Common myeloid progenitor, CD34-positive (primary cell): ENCODE measurements at regions not wholly inside any gene's neighbourhood (a gene's known extent, or its start where the extent isn't known, plus 50 kb on each side); places are given as distances from the start of the nearest gene placed in this dataset.
"Not testable (repeated sequence)": the region's sequence is repeated elsewhere in the genome, so short reads cannot be mapped to it uniquely, and the experiment has no call there.

Source experiments
- CTCF ChIA-PET: fragments of 350-600 bp; sonication (Branson Sonifier 250); formaldehyde crosslinking; loops from one replicate; lab custom pipeline; 2021; ENCODE audit warnings: antibody characterized with exemption; lab: Charles Lee
- POLR2A ChIA-PET: fragments of 350-600 bp; sonication (Branson Sonifier 250); formaldehyde crosslinking; loops from one replicate; lab custom pipeline; 2021; ENCODE audit warnings: antibody characterized with exemption; lab: Charles Lee
- DNase-seq, 3 donors: peaks; one replicate each; pipeline versions ENCODE4 v3.0.0 to v3.0.0-alpha.2; 2013
- H3K27ac ChIP-seq, 2 experiments: 1 replicate in 1 of 2; 2 replicates in 1 of 2; pipeline ENCODE4 v1.7.0; 2013; ENCODE audit warnings: inconsistent platforms in 2 of 2, low read length in 2 of 2, mild to moderate bottlenecking in 2 of 2, low read depth in 1 of 2, moderate library complexity in 1 of 2; ENCODE audit not compliant: severe bottlenecking in 2 of 2, insufficient read depth in 1 of 2, poor library complexity in 1 of 2
- H3K27me3 ChIP-seq, 5 experiments: replicated peaks in 2 of 5; 1 replicate in 3 of 5; 2 replicates in 2 of 5; pipeline versions ENCODE4 v1.6.1 to v1.7.0; 2013; ENCODE audit warnings: low read length in 4 of 5, mild to moderate bottlenecking in 2 of 5, moderate library complexity in 2 of 5, inconsistent platforms in 1 of 5; ENCODE audit not compliant: insufficient read depth in 5 of 5, control insufficient read depth in 4 of 5
- H3K36me3 ChIP-seq, 4 experiments: 1 replicate in 2 of 4; 2 replicates in 2 of 4; pipeline versions ENCODE4 v1.6.1 to v1.7.0; 2013; ENCODE audit warnings: low read length in 3 of 4, control low read depth in 1 of 4, mild to moderate bottlenecking in 1 of 4; ENCODE audit not compliant: control insufficient read depth in 4 of 4, insufficient read depth in 4 of 4
- H3K4me1 ChIP-seq, 4 experiments: 1 replicate in 3 of 4; 2 replicates in 1 of 4; pipeline versions ENCODE4 v1.6.1 to v1.7.1; 2013; ENCODE audit warnings: low read length in 3 of 4, mild to moderate bottlenecking in 3 of 4, control low read depth in 1 of 4, inconsistent platforms in 1 of 4, moderate library complexity in 1 of 4; ENCODE audit not compliant: control insufficient read depth in 4 of 4, insufficient read depth in 4 of 4; ENCODE audit errors: control extremely low read depth in 1 of 4
- H3K4me3 ChIP-seq, 7 experiments: 1 replicate in 4 of 7; 2 replicates in 3 of 7; pipeline versions ENCODE4 v1.5.1 to v1.7.0; 2013; ENCODE audit warnings: mild to moderate bottlenecking in 7 of 7, low read length in 6 of 7, moderate library complexity in 6 of 7, inconsistent platforms in 2 of 7, low read depth in 2 of 7, control low read depth in 1 of 7; ENCODE audit not compliant: insufficient read depth in 4 of 7, control insufficient read depth in 1 of 7; ENCODE audit errors: extremely low read depth in 1 of 7
- H3K9me3 ChIP-seq, 5 experiments: 1 replicate in 4 of 5; 2 replicates in 1 of 5; pipeline versions ENCODE4 v1.6.1 to v1.7.1; 2013; ENCODE audit warnings: low read length in 4 of 5, mild to moderate bottlenecking in 2 of 5, inconsistent platforms in 1 of 5, low read depth in 1 of 5, moderate library complexity in 1 of 5; ENCODE audit not compliant: control insufficient read depth in 4 of 5, insufficient read depth in 2 of 5; ENCODE audit errors: control extremely low read depth in 1 of 5
- WGBS: methylation state at CpG from one replicate; pipeline ENCODE4 v1.1.5; 2013; ENCODE audit not compliant: insufficient coverage; 5-methylcytosine and 5-hydroxymethylcytosine counted together

DNA sequence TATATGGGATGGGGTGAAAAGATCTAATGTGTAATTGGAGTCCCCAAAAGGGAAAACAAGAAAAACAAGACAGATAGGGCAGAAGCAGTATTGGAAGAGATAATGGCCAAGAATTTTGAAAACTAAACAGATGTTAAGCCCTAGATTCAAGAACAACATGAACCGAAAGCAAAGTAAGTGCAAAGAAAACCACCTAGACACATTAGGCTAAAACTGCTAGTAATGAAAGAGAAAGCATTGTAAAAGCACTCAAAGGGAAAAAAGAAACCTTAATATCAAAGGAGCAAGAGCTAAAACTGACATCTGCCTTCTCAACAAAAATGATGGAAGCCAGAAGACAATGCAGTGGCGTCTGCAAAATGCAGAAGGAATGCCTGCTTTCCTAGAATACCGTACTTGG is 91.0 kb downstream of the CDRT15L2 start:
- CTCF ChIA-PET, H3K4me1 ChIP-seq, H3K9me3 ChIP-seq, POLR2A ChIA-PET, H3K36me3 ChIP-seq, DNase-seq, H3K27ac ChIP-seq, H3K4me3 ChIP-seq, H3K27me3 ChIP-seq: not testable (repeated sequence)
- no CpG with 5 or more reads among the region's 3 CpGs for WGBS

DNA sequence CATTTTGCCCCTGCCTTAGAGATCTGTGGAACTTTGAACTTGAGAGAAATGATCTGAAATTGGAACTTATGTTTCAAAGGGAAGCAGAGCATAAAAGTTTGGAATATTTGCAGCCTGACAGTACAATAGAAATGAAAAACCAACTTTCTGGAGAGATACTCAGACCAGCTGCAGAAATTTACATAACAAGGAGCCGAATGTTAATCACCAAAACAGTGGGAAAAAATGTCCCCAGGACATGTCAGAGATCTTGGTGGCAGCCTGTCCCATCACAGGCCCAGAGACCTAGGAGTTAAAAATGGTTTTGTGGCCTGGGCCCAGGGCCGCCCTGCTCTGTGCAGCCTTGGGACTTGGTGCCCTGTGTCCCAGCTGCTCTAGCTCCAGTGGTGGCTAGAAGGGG is 94.8 kb downstream of the CDRT15L2 start:
- H3K4me1 ChIP-seq, POLR2A ChIA-PET, H3K27ac ChIP-seq, H3K9me3 ChIP-seq, H3K27me3 ChIP-seq, H3K36me3 ChIP-seq, DNase-seq, CTCF ChIA-PET, H3K4me3 ChIP-seq: not testable (repeated sequence)
- WGBS = no CpG with 5 or more reads among the region's 2 CpGs

DNA sequence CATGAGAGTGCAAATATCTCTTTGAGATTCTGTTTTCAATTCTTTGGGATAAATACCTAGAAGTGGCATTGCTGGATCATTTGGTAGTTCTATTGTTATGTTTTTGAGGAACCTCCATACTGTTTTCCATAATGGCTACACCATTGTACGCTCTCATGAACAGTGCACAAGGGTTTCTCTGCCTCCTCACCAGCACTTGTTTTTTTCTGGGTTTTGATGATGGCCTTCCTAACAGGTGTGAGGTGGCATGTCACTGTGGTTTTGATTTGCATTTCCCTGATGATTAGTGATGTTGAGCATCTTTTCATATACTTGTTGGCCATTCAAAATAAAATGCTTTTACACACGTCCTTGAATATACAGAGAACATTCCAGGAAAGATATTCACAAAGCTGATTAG is 96.2 kb downstream of the CDRT15L2 start:
- H3K4me3 ChIP-seq, H3K27me3 ChIP-seq, H3K9me3 ChIP-seq, H3K36me3 ChIP-seq, H3K4me1 ChIP-seq, POLR2A ChIA-PET, DNase-seq, CTCF ChIA-PET, H3K27ac ChIP-seq: not testable (repeated sequence)
- no CpG with 5 or more reads among the region's 2 CpGs for WGBS

DNA sequence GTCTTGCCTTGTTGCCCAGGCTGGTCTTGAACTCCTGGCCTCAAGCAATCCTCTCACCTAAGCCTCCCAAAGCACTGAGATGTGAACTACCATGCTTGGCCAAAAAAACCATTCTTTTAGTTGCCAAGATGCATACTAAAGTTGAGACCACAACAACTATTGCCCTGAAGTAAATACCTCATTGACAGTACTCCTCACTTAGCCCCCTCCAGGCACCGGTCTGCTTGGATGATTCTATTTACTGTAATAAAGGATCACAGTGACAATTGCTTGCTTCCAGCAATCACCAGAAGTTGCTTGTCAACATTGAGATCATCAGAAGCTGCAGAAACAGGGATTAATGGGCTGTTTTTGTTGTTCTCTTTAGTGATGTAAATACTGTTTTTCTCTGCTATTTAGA is 97.1 kb downstream of the CDRT15L2 start:
- 100% methylated on average over 1 of the region's 1 CpG for WGBS
- H3K36me3 ChIP-seq, POLR2A ChIA-PET, CTCF ChIA-PET, H3K4me1 ChIP-seq, H3K9me3 ChIP-seq, H3K27me3 ChIP-seq, H3K4me3 ChIP-seq, H3K27ac ChIP-seq, DNase-seq: not testable (repeated sequence)

DNA sequence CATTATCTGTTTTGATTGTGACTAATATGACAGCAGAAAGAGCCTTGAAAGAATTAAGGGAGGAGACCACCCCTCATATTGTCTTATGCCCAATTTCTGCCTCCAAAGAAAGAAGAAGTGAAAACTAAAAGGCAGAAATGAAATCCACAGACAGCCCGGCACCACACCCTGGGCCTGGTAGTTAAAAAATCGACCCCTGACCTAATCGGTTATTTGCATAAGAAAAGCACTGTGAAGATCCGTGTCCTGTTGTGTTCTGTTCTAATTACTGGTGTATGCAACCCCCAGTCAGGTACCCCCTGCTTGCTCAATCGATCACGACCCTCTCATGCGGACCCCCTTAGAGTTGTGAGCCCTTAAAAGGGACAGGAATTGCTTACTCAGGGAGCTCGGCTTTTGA is 97.9 kb downstream of the CDRT15L2 start:
- H3K36me3 ChIP-seq, H3K27me3 ChIP-seq, CTCF ChIA-PET, POLR2A ChIA-PET, H3K9me3 ChIP-seq, H3K4me3 ChIP-seq, H3K4me1 ChIP-seq, DNase-seq, H3K27ac ChIP-seq: not testable (repeated sequence)
- WGBS = 100% methylated on average over 4 of the region's 8 CpGs

DNA sequence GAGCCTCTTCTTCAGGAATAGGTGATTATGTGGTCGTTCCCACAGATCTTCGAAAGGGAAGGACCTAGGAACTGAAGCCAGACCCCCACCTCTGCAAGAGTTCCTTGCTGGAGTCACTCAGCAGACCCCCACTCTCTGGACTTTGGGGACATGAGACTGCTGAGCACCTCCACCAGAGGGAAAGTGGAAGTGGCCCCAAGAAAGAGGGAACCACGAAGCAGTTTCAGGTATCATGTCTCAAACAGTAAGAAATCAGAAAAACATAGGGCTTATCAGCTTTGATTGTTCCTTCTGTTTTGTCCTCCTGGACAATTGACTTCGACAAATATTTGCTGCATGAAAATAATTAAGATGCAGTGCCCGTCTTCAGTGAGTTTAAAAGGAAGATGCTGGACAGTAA is 98.9 kb downstream of the CDRT15L2 start:
- H3K9me3 ChIP-seq, DNase-seq, H3K4me1 ChIP-seq, H3K36me3 ChIP-seq, H3K27me3 ChIP-seq, H3K27ac ChIP-seq, H3K4me3 ChIP-seq, POLR2A ChIA-PET, CTCF ChIA-PET: not testable (repeated sequence)
- WGBS = 100% methylated on average over 1 of the region's 5 CpGs

DNA sequence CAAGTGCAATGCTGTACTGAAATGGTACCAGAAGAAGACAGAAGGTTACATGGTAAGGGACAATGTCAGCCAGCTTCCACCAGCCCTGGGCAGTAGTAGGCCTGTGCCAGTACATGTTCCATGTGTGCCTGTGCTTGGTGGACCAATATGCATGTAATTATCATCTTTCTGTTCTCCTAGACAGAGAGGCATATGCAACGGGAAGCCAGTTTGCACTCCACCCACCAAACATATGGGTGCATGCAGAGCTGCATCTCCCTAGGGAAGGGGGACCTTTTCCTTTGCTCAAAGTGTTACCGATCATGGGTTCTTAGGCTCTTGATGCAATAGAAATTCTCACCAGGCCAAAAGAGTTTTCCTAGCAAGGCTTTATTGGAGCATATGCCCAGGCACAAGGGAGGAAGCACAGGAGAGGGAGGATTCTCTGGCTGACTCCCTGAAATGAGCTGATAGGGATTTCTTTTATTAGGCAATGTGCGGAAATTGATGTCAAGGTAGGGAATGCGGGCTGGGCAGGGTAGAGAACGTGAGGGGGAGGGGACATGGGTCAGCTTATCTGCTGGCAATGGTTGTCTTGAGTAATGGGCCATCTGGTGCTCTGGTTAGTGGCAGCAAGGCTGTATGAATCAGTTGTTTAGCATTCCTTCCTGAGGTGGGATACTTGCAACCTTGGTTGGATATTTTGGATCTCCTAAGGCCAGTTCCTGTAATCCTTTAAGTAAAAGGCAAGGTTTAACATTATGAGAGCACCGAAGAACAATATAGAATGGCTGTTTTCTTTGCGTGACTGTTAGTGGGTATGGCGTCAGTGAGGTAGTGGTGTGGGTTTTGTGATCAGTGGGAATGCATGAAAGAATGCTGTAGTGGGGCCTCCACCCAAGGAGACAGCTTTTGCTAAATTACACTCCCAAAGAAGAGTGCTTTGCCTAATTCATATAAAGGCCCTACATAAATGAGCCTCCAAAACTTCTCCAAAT is 102.5 kb downstream of the CDRT15L2 start:
- H3K27ac ChIP-seq, POLR2A ChIA-PET, H3K9me3 ChIP-seq, H3K4me3 ChIP-seq, CTCF ChIA-PET, DNase-seq, H3K36me3 ChIP-seq, H3K27me3 ChIP-seq, H3K4me1 ChIP-seq: not testable (repeated sequence)
- 83% methylated on average over 1 of the region's 8 CpGs for WGBS
